ENCODE measurements at regions not wholly inside any gene's neighbourhood (a gene's known extent, or its start where the extent isn't known, plus 50 kb on each side); places are given as distances from the start of the nearest gene placed in this dataset.
A peak's percentile ranks its signal among the peaks of the same experiment; 100 is the strongest.
"Not testable (repeated sequence)": the region's sequence is repeated elsewhere in the genome, so short reads cannot be mapped to it uniquely, and the experiment has no call there.

GRCh38 chr12:82529101-82529500 lies 157.6 kb upstream of the TMTC2 start:
- peak; percentile 54 for DNase-seq (ENCODE audit: low spot score)

- no peak for DNase-seq (ENCODE audit: low spot score)
Measured at GRCh38 chr12:82529954-82530353, 156.8 kb upstream of the TMTC2 start.

- no peak for DNase-seq (ENCODE audit: low spot score)
Measured at GRCh38 chr12:82530394-82530793, 156.3 kb upstream of the TMTC2 start.

GRCh38 chr12:82533341-82533740 lies 153.4 kb upstream of the TMTC2 start:
- DNase-seq (ENCODE audit: low spot score) = no peak

GRCh38 chr12:82537436-82537835 lies 149.3 kb upstream of the TMTC2 start:
- DNase-seq (ENCODE audit: low spot score) = no peak

- no peak for DNase-seq (ENCODE audit: low spot score)
Measured at GRCh38 chr12:82554529-82554928, 132.2 kb upstream of the TMTC2 start.

- no peak for DNase-seq (ENCODE audit: low spot score)
Measured at GRCh38 chr12:82555699-82556098, 131.0 kb upstream of the TMTC2 start.

- no peak for DNase-seq (ENCODE audit: low spot score)
Measured at GRCh38 chr12:82565966-82566365, 120.7 kb upstream of the TMTC2 start.

- no peak for DNase-seq (ENCODE audit: low spot score)
Measured at GRCh38 chr12:82567688-82568087, 119.0 kb upstream of the TMTC2 start.

- DNase-seq (ENCODE audit: low spot score) = no peak
Measured at GRCh38 chr12:82574191-82574590, 112.5 kb upstream of the TMTC2 start.

- DNase-seq (ENCODE audit: low spot score) = no peak
Measured at GRCh38 chr12:82578725-82579124, 108.0 kb upstream of the TMTC2 start.

- DNase-seq (ENCODE audit: low spot score) = no peak
Measured at GRCh38 chr12:82583756-82584155, 103.0 kb upstream of the TMTC2 start.

GRCh38 chr12:82593143-82593542 lies 93.6 kb upstream of the TMTC2 start:
- no peak for DNase-seq (ENCODE audit: low spot score)

- DNase-seq (ENCODE audit: low spot score) = no peak
Measured at GRCh38 chr12:82593901-82594396, 92.8 kb upstream of the TMTC2 start.

GRCh38 chr12:82595941-82596340 lies 90.8 kb upstream of the TMTC2 start:
- DNase-seq (ENCODE audit: low spot score) = no peak

GRCh38 chr12:82596483-82596882 lies 90.2 kb upstream of the TMTC2 start:
- no peak for DNase-seq (ENCODE audit: low spot score)

- DNase-seq (ENCODE audit: low spot score) = no peak
Measured at GRCh38 chr12:82600379-82600778, 86.3 kb upstream of the TMTC2 start.

GRCh38 chr12:82603647-82604046 lies 83.1 kb upstream of the TMTC2 start:
- not testable (repeated sequence) for DNase-seq (ENCODE audit: low spot score)

- DNase-seq (ENCODE audit: low spot score) = no peak
Measured at GRCh38 chr12:82605115-82605514, 81.6 kb upstream of the TMTC2 start.

GRCh38 chr12:82608706-82609105 lies 78.0 kb upstream of the TMTC2 start:
- DNase-seq (ENCODE audit: low spot score) = no peak

- no peak for DNase-seq (ENCODE audit: low spot score)
Measured at GRCh38 chr12:82609234-82609914, 77.3 kb upstream of the TMTC2 start.

GRCh38 chr12:82619644-82620043 lies 67.1 kb upstream of the TMTC2 start:
- DNase-seq (ENCODE audit: low spot score) = no peak

- no peak for DNase-seq (ENCODE audit: low spot score)
Measured at GRCh38 chr12:82620917-82621316, 65.8 kb upstream of the TMTC2 start.

- peak; percentile 97 for DNase-seq (ENCODE audit: low spot score)
Measured at GRCh38 chr12:82625523-82625922, 61.2 kb upstream of the TMTC2 start.

Measured in globus pallidus (tissue), 1 donor.